ENCODE measurements at regions not wholly inside any gene's neighbourhood (a gene's known extent, or its start where the extent isn't known, plus 50 kb on each side); places are given as distances from the start of the nearest gene placed in this dataset.
"Not testable (repeated sequence)": the region's sequence is repeated elsewhere in the genome, so short reads cannot be mapped to it uniquely, and the experiment has no call there.

DNA sequence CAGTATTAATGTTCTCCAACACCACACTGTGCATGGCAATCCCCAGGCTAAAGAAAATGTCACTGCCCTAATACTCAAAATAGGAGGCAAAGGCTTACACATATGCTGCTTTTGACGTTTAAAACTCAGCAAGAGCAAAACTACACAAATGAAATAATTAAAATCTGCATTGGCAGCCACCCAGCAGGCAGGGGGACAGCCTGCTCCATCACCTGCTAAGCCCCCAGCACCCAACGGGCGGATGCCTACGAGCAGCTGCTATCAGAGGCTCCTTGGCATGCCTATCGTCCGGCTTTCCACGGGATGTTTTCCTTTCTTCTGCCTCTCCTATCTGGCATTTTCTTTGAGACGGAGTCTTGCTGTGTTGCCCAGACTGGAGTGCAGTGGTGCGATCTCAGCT lies 337.5 kb downstream of the SOX9 start:
- no peak for DNase-seq

DNA sequence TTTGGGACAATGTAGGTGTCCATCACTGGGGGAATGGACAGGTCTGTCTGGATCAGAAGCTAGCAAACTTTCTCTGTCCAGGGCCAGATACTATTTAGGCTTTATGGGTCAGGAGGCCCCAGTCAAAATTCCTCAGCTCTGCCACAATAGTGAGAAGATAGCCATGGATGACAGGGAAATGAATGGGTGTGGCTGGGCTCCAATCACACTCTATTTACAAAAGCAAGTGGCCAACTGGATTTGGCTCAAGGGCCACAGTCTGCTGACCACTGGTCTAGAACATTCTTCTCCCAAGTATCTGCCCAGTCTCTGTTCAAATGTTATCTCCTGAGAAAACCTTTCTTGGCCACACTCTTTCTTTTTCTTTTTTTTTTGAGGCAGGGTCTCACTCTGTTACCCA lies 339.9 kb downstream of the SOX9 start:
- no peak for DNase-seq

DNA sequence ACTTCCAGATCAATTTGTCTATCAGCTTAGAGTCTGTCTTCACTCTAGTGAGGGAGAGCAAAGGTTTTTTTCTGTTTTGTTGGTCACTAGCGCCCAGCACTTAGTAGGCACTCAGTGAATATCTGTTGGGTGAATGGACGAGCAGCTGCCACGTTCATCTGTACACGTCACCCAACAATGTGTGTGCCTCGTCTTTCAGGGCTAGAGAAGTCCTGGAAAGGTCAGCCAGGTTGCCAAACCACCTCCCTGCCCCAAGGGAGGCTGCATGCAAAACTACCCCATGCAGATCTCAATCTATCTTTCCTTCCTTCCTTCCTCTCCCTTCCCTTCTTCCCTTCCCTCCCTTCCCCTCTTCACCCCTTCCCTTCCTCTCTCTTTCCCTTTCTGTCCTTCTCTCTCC lies 340.9 kb downstream of the SOX9 start:
- DNase-seq = no peak

DNA sequence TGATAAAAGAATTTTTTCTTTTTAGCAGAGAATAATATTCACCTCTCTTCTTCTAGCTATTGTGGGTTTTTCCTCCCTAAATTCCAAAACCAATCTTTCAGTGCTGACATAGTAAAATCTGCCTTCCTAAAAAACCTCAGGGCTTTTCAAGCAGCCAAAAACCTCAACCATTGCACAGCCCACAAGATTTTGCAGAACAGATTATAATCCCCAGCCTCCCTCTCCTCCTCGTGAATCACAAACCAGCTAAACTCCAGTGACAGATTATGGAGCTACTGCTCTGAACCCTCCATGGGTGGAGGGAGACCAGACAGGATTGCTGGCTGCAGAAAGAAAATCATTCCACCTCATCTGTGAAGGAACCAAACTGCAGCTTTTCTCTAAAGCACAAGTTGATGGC lies 341.6 kb downstream of the SOX9 start:
- no peak for DNase-seq

DNA sequence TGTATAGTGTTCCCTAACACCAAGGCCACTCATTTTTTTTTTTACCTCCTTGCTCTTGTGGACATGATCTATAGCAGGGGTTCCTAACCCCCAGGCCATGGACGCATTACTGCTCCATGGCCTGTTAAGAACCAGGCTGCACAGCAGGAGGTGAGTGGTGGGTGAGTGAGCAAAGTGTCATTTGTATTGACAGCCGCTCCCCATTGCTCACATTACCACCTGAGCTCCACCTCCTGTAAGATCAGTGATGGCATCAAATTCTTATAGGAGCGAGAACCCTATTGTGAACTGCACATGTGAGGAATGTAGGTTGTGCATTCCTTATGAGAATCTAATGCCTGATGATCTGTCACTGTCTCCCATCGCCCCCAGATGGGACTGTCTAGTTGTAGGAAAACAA lies 342.0 kb downstream of the SOX9 start:
- no peak for DNase-seq

DNA sequence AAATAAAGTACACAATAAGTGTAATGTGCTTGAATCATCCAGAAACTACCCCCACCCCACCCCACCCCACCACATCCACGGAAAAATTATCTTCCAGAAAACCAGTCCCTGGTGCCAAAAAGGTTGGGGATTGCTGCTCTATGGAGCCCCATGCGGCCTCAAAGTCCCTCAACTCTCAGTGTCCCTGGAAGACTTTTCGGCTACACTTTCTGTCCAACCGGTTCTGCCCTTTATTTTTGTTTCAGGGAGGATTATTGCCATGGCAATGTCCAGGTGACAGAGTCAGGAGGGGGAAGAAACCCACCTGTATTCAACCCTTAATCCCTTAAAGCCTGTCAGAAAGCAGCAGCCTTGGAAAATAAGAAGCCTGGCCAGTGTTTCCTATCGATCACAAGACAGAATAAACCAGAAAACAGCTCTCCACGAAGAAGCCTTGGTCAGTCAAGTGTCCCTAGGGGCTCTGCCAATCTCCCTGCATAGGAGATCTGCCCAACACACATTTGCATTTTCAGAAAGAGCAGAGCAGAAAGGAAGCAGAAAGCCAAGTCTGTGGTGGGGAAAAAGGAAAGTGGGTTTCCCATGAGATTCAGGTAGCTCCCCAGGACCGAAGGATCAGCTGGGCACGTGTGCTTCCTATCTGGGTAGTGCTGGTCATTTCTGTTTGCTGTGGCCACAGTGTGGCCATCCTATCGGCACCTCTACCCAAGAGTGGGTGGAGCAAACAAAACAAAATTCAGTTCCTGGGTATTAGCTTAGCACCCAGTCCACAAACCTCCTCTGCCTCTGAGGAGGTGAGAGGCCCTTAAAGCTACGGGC lies 342.7 kb downstream of the SOX9 start:
- DNase-seq = no peak

DNA sequence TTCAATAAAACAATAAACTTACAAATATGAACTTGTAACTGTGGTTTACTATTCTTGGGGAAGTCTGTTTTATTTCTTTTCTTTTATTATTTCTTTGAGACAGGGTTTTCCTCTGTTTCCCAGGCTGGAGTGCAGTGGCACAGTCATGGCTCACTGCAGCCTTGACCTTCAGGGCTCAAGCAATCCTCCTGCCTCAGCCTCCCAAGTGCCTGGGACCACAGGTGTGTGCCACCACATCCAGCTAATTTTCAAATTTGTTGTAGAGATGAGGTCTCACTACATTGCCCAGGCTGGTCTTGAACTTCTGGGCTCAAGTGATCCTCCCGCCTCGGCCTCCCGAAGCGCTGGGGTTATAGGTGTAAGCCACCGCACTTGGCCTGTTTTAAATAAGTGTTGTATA lies 343.4 kb downstream of the SOX9 start:
- not testable (repeated sequence) for DNase-seq

DNA sequence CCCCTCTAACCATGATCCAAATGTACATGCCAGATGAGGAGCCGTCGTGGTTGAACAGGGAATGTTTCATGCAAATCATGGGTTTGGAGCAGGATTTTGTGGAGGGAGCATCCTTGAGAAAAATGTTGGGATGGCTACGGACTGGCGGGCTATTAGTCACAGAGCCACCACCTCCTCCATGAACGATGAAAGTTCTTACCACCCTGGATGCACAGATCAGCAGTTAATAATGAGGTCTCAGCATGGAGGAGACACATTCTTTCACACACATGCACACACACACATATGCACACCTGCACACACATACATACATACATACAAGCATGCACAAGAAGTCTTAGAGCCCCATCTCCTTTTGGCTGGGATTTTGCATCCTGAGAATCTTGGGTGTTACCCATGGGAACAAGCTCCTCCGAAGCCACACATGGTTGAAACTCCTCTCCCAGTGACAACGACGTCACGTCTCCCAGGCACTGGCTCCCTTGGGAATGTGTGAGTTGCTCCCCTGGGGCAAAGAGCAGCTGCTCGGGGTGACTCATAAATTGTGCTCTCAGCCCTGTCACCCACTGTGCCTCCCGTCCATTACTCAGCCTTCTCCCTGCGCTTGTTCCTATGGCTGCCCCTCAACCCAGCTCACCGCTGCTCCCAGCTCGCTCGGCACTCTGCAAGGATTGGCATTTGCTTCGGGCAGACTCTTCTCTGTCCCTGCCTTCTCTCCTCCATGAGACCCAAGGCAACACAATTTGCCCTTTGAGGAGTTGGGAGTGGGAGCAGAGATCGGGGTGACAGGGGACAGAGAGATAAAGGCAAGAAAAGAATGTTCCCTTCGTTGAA lies 344.6 kb downstream of the SOX9 start:
- DNase-seq = no peak

DNA sequence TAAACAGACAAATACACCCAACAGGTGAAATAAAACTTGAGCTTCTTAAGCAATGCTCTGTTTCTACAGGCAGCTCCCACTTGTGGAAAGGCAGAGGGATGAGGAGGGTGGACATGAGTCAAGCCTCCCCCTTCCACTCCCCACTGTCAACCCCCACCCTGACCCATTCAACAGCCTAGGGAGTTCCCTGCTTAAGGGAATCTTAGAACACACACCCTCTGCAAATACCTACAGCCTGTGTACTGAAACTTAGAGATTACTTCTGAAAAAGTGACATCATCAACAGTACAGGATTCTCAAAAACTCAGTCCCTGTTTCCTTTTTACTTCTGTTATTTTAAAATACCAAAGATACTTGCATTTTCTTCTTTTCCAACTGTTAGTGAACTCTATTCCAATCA lies 345.4 kb downstream of the SOX9 start:
- no peak for DNase-seq

DNA sequence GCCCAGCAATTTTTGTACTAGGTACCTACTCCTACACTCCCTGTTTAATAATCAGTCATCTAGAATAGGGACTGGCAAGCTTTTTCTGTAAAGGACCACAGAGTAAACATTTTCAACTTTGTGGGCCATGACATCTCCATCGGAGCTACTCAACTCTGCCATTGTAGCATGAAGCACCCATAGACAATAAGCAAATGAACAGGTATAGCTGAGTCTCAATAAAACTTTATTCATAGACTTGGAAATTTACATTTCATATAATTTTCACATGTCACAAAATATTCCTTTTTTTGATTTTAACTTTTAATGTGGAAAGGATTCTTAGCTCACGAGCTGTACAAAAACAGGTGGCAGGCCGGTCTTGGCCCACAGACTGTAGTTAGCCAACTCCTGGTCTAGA lies 345.8 kb downstream of the SOX9 start:
- no peak for DNase-seq

DNA sequence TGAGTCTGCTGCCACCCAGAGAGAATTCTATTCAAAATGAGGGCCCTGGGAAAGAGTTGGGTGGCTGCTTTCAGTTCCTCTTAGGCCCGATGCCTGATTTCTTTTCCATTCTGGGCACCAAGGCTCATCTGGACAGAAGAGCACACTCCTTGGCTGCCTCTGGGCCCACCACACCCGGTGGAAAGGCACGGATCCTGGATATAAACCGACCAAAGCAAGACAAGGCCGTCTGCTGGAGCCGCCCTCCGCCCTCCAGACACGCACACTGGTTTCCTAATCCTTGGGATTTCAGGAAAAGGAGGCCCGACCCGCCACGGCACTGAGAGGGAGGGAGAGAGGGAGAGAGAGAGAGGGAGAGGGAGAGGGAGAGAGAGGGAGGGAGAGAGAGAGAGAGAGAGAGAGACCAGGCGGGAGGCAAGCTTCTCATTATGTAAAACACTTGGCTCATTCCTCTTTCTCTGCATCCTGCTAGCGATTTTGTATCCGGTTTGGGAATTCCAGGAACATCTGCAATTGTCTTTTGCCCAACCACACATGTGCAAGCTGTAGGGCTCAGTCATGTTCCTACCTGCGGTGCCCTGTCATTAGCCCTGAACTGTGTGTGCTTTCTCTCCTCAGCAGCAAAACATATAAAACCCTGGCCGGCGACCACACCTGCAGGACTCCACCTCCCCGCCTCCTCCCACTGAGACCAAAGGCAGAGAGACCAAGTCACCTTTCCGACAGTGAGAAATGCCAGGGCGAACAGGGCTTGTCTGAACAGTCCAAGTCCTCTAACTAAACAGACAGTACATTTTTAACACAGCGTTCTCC lies 347.2 kb downstream of the SOX9 start:
- peak; percentile 34 for DNase-seq

DNA sequence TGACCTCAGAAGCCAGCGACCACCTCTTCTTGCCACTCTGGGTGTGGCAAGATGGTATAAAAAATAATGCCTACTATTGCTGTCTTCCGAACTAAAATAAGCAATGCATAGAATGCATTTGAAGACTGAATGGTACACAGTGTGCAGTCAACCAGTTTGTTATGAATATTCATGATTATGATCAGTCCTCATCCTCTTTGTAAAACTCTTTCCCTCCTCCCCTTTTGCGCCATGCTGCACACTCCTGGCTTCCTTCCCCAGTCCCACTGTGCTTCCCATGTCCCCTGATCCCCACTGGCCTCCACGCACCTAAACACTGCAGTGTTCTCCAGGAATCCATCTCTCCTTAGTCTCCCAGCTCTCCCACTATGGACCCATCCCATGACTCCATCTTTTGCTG lies 348.0 kb downstream of the SOX9 start:
- no peak for DNase-seq

DNA sequence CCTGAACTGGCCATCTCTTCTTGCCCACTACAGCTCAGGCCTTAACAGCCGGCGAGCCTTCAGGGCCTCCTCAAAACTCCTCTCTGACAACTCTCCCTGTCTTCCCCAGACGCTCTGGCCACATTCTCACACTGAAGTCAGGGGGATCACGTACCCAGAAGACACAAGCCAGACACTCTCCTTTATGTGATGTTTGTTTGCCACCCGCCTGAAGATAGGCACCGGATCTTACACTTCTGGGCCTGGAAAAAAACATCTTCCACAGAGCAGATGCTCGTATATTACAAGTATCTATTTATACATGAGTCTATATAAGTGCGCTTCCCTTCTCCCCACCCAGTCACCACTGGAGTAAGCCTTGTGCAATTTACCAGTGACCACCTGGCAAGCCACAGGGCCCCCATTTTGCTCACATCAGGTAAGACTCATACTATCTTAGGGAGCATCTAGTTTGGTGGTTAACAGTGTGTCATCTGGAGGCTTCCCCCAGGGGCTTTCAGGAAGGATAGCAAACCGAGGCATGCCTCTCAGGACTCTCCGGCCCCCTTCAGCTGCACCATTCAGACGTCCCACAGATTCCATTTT lies 349.4 kb downstream of the SOX9 start:
- DNase-seq = no peak

DNA sequence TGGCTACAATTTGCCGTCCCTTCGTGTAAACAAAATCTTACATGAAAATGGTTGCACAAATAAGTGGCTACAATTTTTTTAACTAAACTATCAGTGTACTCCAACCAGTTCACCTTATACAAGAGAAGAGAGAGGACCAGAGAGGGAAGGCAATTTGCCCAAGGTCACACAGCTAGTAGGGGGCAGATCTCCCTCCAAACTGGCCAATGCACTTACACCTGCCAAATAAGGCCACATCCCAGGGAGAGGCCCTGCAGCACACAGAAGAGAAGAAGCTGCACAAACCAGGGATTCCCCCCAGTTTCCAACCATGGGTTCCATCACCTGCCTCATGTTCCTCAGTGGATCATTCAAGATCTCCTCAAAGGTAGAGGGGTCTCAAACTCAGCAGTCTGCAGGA lies 349.9 kb downstream of the SOX9 start:
- no peak for DNase-seq

DNA sequence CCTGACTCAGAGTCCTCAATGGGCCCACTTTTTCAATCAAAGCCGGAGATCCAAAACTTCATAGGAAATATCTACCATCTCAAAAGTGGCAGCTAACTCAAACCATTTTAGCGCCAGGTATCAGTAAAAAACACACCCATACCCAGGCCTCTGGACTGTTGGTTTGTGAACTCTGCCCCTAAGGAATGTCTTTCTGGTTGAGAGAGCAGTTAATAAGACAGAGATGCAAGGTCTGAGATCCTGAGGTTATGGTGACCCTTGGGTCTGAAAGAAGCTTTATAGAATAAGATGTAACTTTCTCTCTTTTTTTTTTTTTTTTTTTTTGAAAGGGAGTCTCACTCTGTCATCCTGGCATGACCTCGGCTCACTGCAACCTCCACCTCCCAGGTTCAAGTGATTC lies 350.5 kb downstream of the SOX9 start:
- DNase-seq = no peak

DNA sequence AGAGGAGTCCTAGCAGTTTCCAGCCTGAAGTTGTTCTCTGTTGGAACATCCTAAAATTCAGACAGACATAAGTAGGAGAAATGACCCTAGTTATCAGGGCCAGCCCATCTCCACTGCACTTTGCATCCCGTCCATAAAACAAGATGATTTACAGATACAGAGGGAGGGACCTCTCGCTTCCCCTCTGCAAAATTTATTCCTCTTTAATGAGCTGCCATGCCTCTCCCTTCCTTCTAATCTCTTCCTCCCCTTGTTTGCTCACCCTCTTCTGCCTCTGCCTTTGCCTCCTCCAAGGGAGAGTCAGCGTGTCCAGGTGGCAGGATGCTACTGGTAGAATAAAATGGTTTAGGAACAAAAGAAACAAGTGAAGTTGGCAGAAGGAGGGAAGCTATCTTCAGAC lies 351.3 kb downstream of the SOX9 start:
- peak; percentile 80 for DNase-seq

DNA sequence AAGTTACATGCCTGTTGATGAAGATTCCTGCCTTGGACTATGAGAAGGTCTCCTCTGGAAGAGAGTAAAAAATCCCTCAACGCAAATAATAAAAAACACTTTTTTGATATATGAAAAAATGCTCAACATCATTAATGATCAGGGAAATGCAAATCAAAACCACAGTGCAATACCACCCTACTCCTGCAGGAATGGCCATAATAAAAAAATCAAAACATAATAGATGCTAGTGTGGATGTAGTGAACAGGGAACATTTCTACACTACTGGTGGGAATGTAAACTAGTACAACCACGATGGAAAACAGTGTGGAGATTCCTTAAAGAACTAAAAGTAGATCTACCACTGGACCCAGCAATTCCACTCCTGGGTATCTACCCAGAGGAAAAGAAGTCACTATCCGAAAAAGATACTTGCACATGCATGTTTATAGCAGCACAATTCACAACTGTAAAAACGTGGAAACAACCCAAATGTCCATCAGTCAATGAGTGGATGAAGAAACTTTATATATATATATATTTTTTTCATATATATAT lies 352.1 kb downstream of the SOX9 start:
- not testable (repeated sequence) for DNase-seq

DNA sequence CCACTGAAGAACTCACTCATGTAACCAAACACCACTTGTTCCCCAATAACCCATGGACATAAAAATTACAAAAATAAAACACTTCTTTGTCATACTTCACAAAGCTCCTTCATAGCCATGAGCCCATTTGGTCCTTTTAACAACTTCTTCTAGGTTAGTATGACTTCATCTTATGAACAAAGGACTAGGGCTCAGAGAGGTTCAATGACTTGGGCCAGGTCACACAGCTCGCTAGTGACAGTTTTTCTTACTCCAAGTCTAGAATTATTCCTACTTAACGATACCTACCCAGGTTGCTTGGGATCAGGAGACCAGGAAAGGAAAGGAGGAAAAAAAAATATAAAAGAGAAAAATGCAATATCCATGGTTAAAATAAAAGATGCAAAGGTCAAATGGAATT lies 353.4 kb downstream of the SOX9 start:
- no peak for DNase-seq

DNA sequence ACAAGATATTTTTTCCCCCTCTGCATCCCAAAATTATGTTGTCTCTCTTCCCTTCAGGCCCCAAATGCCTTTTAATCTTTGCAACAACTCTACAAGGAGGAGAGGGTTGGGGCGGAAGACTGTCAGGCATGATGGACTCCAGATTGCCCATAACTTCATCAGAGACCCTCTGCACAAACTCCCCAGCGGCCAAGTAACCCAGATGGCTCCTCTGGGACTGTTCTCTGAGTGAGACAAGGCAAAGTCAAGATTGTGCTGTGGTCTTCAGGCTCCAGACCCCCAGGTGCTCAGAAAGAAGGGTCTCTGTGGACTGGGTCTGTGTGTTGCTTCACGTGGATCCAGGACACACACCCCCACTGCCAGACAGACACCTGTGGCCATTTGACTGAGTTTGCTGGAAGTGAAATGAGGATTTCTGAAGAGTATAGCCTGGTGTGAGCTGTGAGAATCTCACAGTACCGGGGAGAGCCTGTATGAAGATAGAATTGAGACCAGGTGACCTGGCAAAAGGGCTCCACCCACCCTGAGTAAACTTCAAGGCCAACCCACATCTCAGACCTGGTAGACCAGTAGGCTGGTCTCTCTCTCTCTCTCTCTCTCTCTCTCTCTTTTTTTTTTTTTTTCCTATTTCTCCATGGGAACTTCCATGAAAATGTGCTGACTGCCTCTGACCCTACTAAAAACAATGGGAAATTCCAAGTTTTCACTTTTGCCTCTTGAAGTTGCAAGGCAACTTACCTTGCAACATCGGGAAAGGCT lies 354.1 kb downstream of the SOX9 start:
- DNase-seq = no peak

DNA sequence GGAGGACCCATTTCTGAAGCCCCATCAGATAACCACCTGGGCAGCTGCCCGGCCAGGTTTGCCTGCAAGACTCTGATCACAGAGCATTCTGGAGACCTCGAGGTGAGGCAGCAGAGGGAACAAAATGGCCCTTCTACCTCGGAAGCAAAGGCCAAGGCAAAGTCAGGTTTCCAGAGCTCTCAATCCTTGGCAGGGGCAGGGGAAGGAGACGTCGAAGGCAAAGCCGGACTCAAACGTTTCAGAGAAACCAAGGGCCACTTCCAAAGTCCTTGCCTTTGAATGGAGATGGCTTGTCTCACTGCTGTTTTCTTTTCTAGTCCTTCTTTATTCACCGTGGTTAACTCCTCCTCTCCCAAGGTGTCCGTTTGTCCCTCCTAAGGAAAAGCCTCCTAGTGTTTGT lies 355.3 kb downstream of the SOX9 start:
- DNase-seq = no peak

DNA sequence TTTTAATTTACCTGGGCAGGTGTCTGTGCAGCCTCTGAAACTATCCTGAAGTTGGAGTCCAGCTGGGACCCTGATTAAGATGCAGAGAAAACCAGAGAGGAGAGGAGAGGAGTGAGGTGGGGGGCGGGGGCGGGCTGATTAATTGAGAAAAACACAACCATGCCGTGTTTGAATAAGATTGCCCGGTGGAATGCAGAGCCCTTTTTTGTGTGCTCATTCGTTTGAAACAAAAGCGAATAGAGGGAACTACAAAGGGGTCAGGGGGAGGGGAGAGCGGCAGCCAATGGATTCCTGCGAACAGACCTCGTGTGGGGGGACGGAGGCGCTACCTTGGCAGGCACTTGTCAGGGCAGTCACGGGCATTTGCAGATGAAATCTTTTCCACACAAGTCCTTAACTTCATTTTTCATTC lies 355.8 kb downstream of the SOX9 start:
- DNase-seq = peak; percentile 39

DNA sequence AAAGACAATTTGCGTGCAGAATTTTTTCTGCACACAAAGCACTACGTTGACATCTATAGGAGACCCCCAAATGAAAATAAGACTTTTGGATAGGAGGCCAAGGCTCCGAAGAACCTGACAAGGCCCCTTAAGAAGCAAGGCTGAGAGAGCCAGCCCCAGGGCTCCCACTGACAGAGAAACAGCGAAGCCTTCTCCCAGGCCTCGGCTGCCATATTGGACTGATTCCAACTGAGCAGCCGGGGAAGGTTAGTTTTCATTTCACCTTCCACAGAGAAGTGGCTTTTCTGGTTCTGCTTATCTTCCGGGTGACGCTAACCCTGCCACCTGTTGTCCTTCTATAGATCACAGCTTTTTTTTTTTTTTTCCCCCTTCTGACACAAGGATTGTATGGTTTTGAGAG lies 356.7 kb downstream of the SOX9 start:
- DNase-seq = peak; percentile 74
